ENCODE measurements at regions not wholly inside any gene's neighbourhood (a gene's known extent, or its start where the extent isn't known, plus 50 kb on each side); places are given as distances from the start of the nearest gene placed in this dataset.

GRCh38 chr14:66137081-66137480 is 349.1 kb upstream of the CCDC196 start:
- Histone ChIP-seq H3K4me3 (no peak overlapping the region), H3K36me3 (no peaks in the 10 kb centered on the region), H3K27me3 (no peaks in the 10 kb centered on the region), H3K4me1 (no peaks in the 10 kb centered on the region), H3K9me3 (no peaks in the 10 kb centered on the region), H3K27ac (no peak overlapping the region)
- intact Hi-C loops (cut with DNase I; ENCODE audit: low total_unique reads), result no loop called here
- TF ChIP-seq POLR2A (IDR thresholded peaks at IDR 0.05) (no peak), CTCF (IDR thresholded peaks at IDR 0.05) (no peak)
- DNase-seq, result no peak

GRCh38 chr14:66139432-66139831 is 346.7 kb upstream of the CCDC196 start:
- Histone ChIP-seq H3K4me3 (no peak overlapping the region), H3K27me3 (no peaks in the 10 kb centered on the region), H3K4me1 (no peaks in the 10 kb centered on the region), H3K36me3 (no peaks in the 10 kb centered on the region), H3K27ac (no peak overlapping the region), H3K9me3 (no peaks in the 10 kb centered on the region)
- no peak for TF ChIP-seq POLR2A (IDR thresholded peaks at IDR 0.05)
- no peak for TF ChIP-seq CTCF (IDR thresholded peaks at IDR 0.05)
- DNase-seq, result no peak
- intact Hi-C loops (cut with DNase I; ENCODE audit: low total_unique reads), result no loop called here

GRCh38 chr14:66140213-66140918 is 345.8 kb upstream of the CCDC196 start:
- Histone ChIP-seq H3K4me3 (no peak overlapping the region), H3K27me3 (no peaks in the 10 kb centered on the region), H3K9me3 (no peaks in the 10 kb centered on the region), H3K4me1 (no peaks in the 10 kb centered on the region), H3K36me3 (no peaks in the 10 kb centered on the region), H3K27ac (no peak overlapping the region)
- TF ChIP-seq CTCF (IDR thresholded peaks at IDR 0.05), result no peak
- TF ChIP-seq POLR2A (IDR thresholded peaks at IDR 0.05), result no peak
- DNase-seq, result no peak
- intact Hi-C loops (cut with DNase I; ENCODE audit: low total_unique reads), result no loop called here

GRCh38 chr14:66140963-66141362 is 345.2 kb upstream of the CCDC196 start:
- no peak overlapping the region for H3K4me3 ChIP-seq
- no peaks in the 10 kb centered on the region for H3K4me1 ChIP-seq
- intact Hi-C loops (cut with DNase I; ENCODE audit: low total_unique reads), result no loop called here
- H3K27me3 ChIP-seq, result no peaks in the 10 kb centered on the region
- no peak overlapping the region for H3K27ac ChIP-seq
- no peaks in the 10 kb centered on the region for H3K36me3 ChIP-seq
- H3K9me3 ChIP-seq, result no peaks in the 10 kb centered on the region
- DNase-seq, result no peak
- TF ChIP-seq POLR2A (IDR thresholded peaks at IDR 0.05) (no peak), CTCF (IDR thresholded peaks at IDR 0.05) (no peak)

GRCh38 chr14:66141733-66142132 is 344.4 kb upstream of the CCDC196 start:
- DNase-seq, result no peak
- TF ChIP-seq CTCF (IDR thresholded peaks at IDR 0.05) (no peak), POLR2A (IDR thresholded peaks at IDR 0.05) (no peak)
- H3K27me3 ChIP-seq, result no peaks in the 10 kb centered on the region
- intact Hi-C loops (cut with DNase I; ENCODE audit: low total_unique reads), result no loop called here
- H3K9me3 ChIP-seq, result no peaks in the 10 kb centered on the region
- no peak overlapping the region for H3K4me3 ChIP-seq
- no peak overlapping the region for H3K27ac ChIP-seq
- H3K36me3 ChIP-seq, result no peaks in the 10 kb centered on the region
- H3K4me1 ChIP-seq, result no peaks in the 10 kb centered on the region

Data from uterus (tissue), 3 donors.